ENCODE measurements at regions not wholly inside any gene's neighbourhood (a gene's known extent, or its start where the extent isn't known, plus 50 kb on each side); places are given as distances from the start of the nearest gene placed in this dataset.

DNA sequence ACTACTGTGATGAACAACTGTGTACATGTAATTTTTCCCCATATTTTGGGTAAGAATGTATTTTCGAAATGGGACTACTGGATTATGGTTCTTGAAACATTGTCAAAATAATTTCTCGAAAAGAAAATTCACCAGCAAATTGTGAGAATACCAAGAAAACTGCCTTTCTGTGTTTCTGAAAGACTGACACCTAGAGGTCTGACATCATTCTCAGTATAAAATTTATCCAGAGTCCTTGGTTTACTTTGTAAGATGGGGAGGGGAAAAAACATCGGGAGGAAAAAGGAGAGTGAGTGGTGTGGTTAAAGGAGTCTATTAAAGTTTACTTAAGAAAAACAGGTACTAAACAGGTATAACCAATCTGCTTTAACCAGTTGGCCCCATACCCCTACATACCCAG lies 149.2 kb downstream of the CEP120 start:
- Histone ChIP-seq H3K36me3 (replicated peaks in 1 of 2; ENCODE audit: control insufficient read depth in 1 of 2, insufficient read depth in 2 of 2, low read length in 2 of 2) (no peaks in the 10 kb centered on the region), H2AFZ (ENCODE audit: low read length) (no peak overlapping the region), H3K27me3 (ENCODE audit: control insufficient read depth in 1 of 2, insufficient read depth in 2 of 2, low read length in 2 of 2) (no peaks in the 10 kb centered on the region; a peak in 1 of 5 replicates), H3K4me2 (ENCODE audit: low read depth, low read length) (no peak overlapping the region), H3K4me1 (ENCODE audit: insufficient read depth, low read length) (no peaks in the 10 kb centered on the region), H3K27ac (ENCODE audit: extremely low read length, insufficient read depth, low read length) (no peak overlapping the region), H3K79me2 (ENCODE audit: insufficient read depth, low read length) (no peaks in the 10 kb centered on the region), H3K9ac (ENCODE audit: insufficient read depth, low read depth, low read length) (no peak overlapping the region), H3K9me3 (ENCODE audit: low read length) (no peaks in the 10 kb centered on the region), H3K4me3 (replicated peaks in 1 of 3; ENCODE audit: insufficient read depth in 1 of 3, low read depth in 2 of 3, low read length in 3 of 3) (no peak overlapping the region), H4K20me1 (ENCODE audit: insufficient read depth, low read length) (no peaks in the 10 kb centered on the region)
- intact Hi-C loops (cut with micrococcal nuclease; ENCODE audit: unreplicated experiment) (no loop called here), in situ Hi-C loops (cut with HindIII; ENCODE audit: extremely low pct_ligation_motif_present, low pct_unique_long_range_greater_than_20kb) (no loop called here)
- BruUV-seq (replicated peaks), result no TSS peak
- DNase-seq (ENCODE audit: low spot score) (no peak), ATAC-seq (no peak), FAIRE-seq (no peak)
- WGBS (ENCODE audit: low lambda C conversion rate), result 4% methylated on average over 3 of the region's 3 CpGs
- TF ChIP-seq ZNF766 (CRISPR knock-in tag; IDR thresholded peaks at IDR 0.05; ENCODE audit: borderline replicate concordance), result no peak
- CTCF ChIA-PET (ENCODE audit: low intra/inter-chr PET ratio, low total read pairs), result no interaction called here
- POLR2A ChIA-PET, result no interaction called here

DNA sequence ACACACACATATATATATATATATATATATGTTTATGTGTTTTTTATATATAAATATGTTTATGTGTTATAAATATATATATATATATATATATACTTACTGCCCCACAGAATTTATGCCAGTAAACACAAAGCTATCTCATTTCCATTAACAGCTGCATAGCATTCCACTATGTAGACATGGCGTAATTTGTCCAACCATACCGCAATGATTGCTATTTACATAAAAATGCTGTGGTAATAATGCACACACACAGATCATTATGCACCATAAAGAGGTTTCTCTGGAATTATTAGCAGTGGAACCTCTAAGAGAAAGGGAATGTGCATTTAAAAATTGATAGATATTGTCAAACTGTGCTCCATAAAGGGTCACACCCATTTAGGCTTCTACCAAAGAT lies 150.1 kb downstream of the CEP120 start:
- no peaks in the 10 kb centered on the region for H3K36me3 ChIP-seq (replicated peaks in 1 of 2; ENCODE audit: control insufficient read depth in 1 of 2, insufficient read depth in 2 of 2, low read length in 2 of 2)
- FAIRE-seq, result no peak
- POLR2A ChIA-PET, result no interaction called here
- H3K9me3 ChIP-seq (ENCODE audit: low read length), result no peaks in the 10 kb centered on the region
- no peaks in the 10 kb centered on the region for H3K79me2 ChIP-seq (ENCODE audit: insufficient read depth, low read length)
- WGBS (ENCODE audit: low lambda C conversion rate), result 43% methylated on average over 2 of the region's 2 CpGs
- no peak for ATAC-seq
- no peak for DNase-seq (ENCODE audit: low spot score)
- H3K27me3 ChIP-seq (ENCODE audit: control insufficient read depth in 1 of 2, insufficient read depth in 2 of 2, low read length in 2 of 2), result no peaks in the 10 kb centered on the region
- no peak overlapping the region for H2AFZ ChIP-seq (ENCODE audit: low read length)
- no peak overlapping the region for H3K4me2 ChIP-seq (ENCODE audit: low read depth, low read length)
- in situ Hi-C loops (cut with HindIII; ENCODE audit: extremely low pct_ligation_motif_present, low pct_unique_long_range_greater_than_20kb) (no loop called here), intact Hi-C loops (cut with micrococcal nuclease; ENCODE audit: unreplicated experiment) (no loop called here)
- H3K4me1 ChIP-seq (ENCODE audit: insufficient read depth, low read length), result no peaks in the 10 kb centered on the region
- BruUV-seq (replicated peaks), result no TSS peak
- H3K9ac ChIP-seq (ENCODE audit: insufficient read depth, low read depth, low read length), result no peak overlapping the region
- no peak overlapping the region for H3K4me3 ChIP-seq (replicated peaks in 1 of 3; ENCODE audit: insufficient read depth in 1 of 3, low read depth in 2 of 3, low read length in 3 of 3)
- no peak overlapping the region for H3K27ac ChIP-seq (ENCODE audit: extremely low read length, insufficient read depth, low read length)
- CTCF ChIA-PET (ENCODE audit: low intra/inter-chr PET ratio, low total read pairs), result no interaction called here
- H4K20me1 ChIP-seq (ENCODE audit: insufficient read depth, low read length), result no peaks in the 10 kb centered on the region
- no peak for TF ChIP-seq SRSF9 (IDR thresholded peaks at IDR 0.05; ENCODE audit: borderline replicate concordance, insufficient read depth, low read depth, low read length, poor library complexity, severe bottlenecking)
- TF ChIP-seq, protein P1, sequence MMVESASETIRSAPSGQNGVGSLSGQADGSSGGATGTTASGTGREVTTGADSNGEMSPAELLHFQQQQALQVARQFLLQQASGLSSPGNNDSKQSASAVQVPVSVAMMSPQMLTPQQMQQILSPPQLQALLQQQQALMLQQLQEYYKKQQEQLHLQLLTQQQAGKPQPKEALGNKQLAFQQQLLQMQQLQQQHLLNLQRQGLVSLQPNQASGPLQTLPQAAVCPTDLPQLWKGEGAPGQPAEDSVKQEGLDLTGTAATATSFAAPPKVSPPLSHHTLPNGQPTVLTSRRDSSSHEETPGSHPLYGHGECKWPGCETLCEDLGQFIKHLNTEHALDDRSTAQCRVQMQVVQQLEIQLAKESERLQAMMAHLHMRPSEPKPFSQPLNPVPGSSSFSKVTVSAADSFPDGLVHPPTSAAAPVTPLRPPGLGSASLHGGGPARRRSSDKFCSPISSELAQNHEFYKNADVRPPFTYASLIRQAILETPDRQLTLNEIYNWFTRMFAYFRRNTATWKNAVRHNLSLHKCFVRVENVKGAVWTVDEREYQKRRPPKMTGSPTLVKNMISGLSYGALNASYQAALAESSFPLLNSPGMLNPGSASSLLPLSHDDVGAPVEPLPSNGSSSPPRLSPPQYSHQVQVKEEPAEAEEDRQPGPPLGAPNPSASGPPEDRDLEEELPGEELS (CRISPR knock-in tag; IDR thresholded peaks at IDR 0.05), result no peak
- TF ChIP-seq SNAI1 (CRISPR knock-in tag; IDR thresholded peaks at IDR 0.05; ENCODE audit: borderline replicate concordance), result no peak
- no peak for TF ChIP-seq ZNF260 (CRISPR knock-in tag; IDR thresholded peaks at IDR 0.05; ENCODE audit: borderline replicate concordance, low read depth)
- TF ChIP-seq NR3C1 (CRISPR knock-in tag; IDR thresholded peaks at IDR 0.05), result no peak
- no peak for TF ChIP-seq ZNF205 (CRISPR knock-in tag; IDR thresholded peaks at IDR 0.05)
- TF ChIP-seq, protein P2, sequence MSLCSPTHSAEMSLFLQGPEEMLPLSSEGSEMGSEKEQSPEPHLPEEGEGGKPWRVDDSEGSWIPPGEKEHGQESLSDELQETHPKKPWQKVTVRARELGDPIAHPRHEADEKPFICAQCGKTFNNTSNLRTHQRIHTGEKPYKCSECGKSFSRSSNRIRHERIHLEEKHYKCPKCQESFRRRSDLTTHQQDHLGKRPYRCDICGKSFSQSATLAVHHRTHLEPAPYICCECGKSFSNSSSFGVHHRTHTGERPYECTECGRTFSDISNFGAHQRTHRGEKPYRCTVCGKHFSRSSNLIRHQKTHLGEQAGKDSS (CRISPR knock-in tag; IDR thresholded peaks at IDR 0.05; ENCODE audit: borderline replicate concordance, low read depth), result no peak
- no peak for TF ChIP-seq MTA1 (CRISPR knock-in tag; IDR thresholded peaks at IDR 0.05; ENCODE audit: borderline replicate concordance)
- TF ChIP-seq, protein P3, sequence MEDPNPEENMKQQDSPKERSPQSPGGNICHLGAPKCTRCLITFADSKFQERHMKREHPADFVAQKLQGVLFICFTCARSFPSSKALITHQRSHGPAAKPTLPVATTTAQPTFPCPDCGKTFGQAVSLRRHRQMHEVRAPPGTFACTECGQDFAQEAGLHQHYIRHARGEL (CRISPR knock-in tag; IDR thresholded peaks at IDR 0.05), result no peak
- TF ChIP-seq NCOA2 (CRISPR knock-in tag; IDR thresholded peaks at IDR 0.05), result no peak
- TF ChIP-seq, protein P4, sequence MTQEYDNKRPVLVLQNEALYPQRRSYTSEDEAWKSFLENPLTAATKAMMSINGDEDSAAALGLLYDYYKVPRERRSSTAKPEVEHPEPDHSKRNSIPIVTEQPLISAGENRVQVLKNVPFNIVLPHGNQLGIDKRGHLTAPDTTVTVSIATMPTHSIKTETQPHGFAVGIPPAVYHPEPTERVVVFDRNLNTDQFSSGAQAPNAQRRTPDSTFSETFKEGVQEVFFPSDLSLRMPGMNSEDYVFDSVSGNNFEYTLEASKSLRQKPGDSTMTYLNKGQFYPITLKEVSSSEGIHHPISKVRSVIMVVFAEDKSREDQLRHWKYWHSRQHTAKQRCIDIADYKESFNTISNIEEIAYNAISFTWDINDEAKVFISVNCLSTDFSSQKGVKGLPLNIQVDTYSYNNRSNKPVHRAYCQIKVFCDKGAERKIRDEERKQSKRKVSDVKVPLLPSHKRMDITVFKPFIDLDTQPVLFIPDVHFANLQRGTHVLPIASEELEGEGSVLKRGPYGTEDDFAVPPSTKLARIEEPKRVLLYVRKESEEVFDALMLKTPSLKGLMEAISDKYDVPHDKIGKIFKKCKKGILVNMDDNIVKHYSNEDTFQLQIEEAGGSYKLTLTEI (CRISPR knock-in tag; conservative IDR thresholded peaks at IDR 0.05), result no peak
- no peak for TF ChIP-seq ZNF207 (IDR thresholded peaks at IDR 0.05; ENCODE audit: borderline replicate concordance)
- no peak for TF ChIP-seq HNRNPUL1 (IDR thresholded peaks at IDR 0.05; ENCODE audit: low read depth, low read length)
- no peak for TF ChIP-seq ZSCAN22 (CRISPR knock-in tag; IDR thresholded peaks at IDR 0.05)
